Calu3 (cell line): ENCODE measurements at regions not wholly inside any gene's neighbourhood (a gene's known extent, or its start where the extent isn't known, plus 50 kb on each side); places are given as distances from the start of the nearest gene placed in this dataset.
A peak's percentile ranks its signal among the peaks of the same experiment; 100 is the strongest.

Experiments
- BruUV-seq: library from RNA; stranded (reverse); fragments of 400-500 nt; replicated peaks from 2 replicates; lab custom pipeline; 2021; lab: Mats Ljungman, UMichigan
- CTCF ChIA-PET: fragments of 300-600 bp; sonication (Branson Sonifier 250); formaldehyde crosslinking; loops from one replicate; lab custom pipeline; 2022; ENCODE audit warnings: antibody characterized with exemption; lab: Charles Lee
- DNase-seq: peaks from one replicate; pipeline ENCODE4 v3.0.0; 2022
- H3K27ac Mint-ChIP-seq: one replicate; pipeline ENCODE4 v1.8.0; 2022; ENCODE audit warnings: mixed read lengths; ENCODE audit not compliant: unreplicated experiment
- H3K27me3 Mint-ChIP-seq: one replicate; pipeline ENCODE4 v1.8.0; 2022; ENCODE audit warnings: mixed read lengths; ENCODE audit not compliant: unreplicated experiment
- H3K36me3 Mint-ChIP-seq: one replicate; pipeline ENCODE4 v1.8.0; 2022; ENCODE audit warnings: mild to moderate bottlenecking, moderate library complexity, mixed read lengths; ENCODE audit not compliant: insufficient read depth, unreplicated experiment
- H3K4me1 Mint-ChIP-seq: one replicate; pipeline ENCODE4 v1.8.0; 2022; ENCODE audit warnings: mild to moderate bottlenecking, low read depth, mixed read lengths; ENCODE audit not compliant: unreplicated experiment
- H3K4me3 Mint-ChIP-seq: one replicate; pipeline ENCODE4 v1.8.0; 2022; ENCODE audit warnings: mild to moderate bottlenecking, low read depth, moderate library complexity, mixed read lengths; ENCODE audit not compliant: unreplicated experiment
- H3K9me3 Mint-ChIP-seq: one replicate; pipeline ENCODE4 v1.8.0; 2022; ENCODE audit warnings: low read depth, mixed read lengths; ENCODE audit not compliant: unreplicated experiment
- intact Hi-C: fragments of 100-400 bp; cut with micrococcal nuclease; formaldehyde crosslinking; loops from one replicate; pipeline ENCODE4 v1.10.0; 2022; ENCODE audit not compliant: unreplicated experiment
- TF ChIP-seq, protein P1 (sequence below): fragments of 200-600 bp; IDR thresholded peaks from one replicate; pipeline ENCODE4 v1.8.0; 2022; ENCODE audit warnings: antibody characterized with exemption; ENCODE audit not compliant: unreplicated experiment

- TF ChIP-seq, protein P1, sequence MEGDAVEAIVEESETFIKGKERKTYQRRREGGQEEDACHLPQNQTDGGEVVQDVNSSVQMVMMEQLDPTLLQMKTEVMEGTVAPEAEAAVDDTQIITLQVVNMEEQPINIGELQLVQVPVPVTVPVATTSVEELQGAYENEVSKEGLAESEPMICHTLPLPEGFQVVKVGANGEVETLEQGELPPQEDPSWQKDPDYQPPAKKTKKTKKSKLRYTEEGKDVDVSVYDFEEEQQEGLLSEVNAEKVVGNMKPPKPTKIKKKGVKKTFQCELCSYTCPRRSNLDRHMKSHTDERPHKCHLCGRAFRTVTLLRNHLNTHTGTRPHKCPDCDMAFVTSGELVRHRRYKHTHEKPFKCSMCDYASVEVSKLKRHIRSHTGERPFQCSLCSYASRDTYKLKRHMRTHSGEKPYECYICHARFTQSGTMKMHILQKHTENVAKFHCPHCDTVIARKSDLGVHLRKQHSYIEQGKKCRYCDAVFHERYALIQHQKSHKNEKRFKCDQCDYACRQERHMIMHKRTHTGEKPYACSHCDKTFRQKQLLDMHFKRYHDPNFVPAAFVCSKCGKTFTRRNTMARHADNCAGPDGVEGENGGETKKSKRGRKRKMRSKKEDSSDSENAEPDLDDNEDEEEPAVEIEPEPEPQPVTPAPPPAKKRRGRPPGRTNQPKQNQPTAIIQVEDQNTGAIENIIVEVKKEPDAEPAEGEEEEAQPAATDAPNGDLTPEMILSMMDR, result no peak
- intact Hi-C loops, result no loop called here
- CTCF ChIA-PET, result no interaction called here
- DNase-seq, result no peak
- H3K9me3 Mint-ChIP-seq, result no peaks in the 10 kb centered on the region
- no peaks in the 10 kb centered on the region for H3K36me3 Mint-ChIP-seq
- H3K27ac Mint-ChIP-seq, result no peak overlapping the region
- H3K27me3 Mint-ChIP-seq, result no peaks in the 10 kb centered on the region
- no TSS peak for BruUV-seq
- H3K4me1 Mint-ChIP-seq, result no peaks in the 10 kb centered on the region
- no peak overlapping the region for H3K4me3 Mint-ChIP-seq
These were observed 167.2 kb upstream of the GOLIM4 start for GRCh38 chr3:168262887-168263286.

GRCh38 chr3:168260859-168261258 is 165.1 kb upstream of the GOLIM4 start:
- intact Hi-C loops, result no loop called here
- Mint-ChIP-seq H3K27me3 (no peaks in the 10 kb centered on the region), H3K4me1 (no peaks in the 10 kb centered on the region), H3K36me3 (no peaks in the 10 kb centered on the region), H3K4me3 (no peak overlapping the region), H3K9me3 (no peaks in the 10 kb centered on the region), H3K27ac (no peak overlapping the region)
- no TSS peak for BruUV-seq
- TF ChIP-seq, protein P1, result no peak
- no peak for DNase-seq
- CTCF ChIA-PET, result interaction anchor here (0.6 to 0.7 kb wide), 2 partner anchors 12 to 49 kb away, joined by 3 to 4 read pairs; no protein-coding TSS in a partner anchor

- CTCF ChIA-PET, result no interaction called here
- TF ChIP-seq, protein P1, result no peak
- DNase-seq, result no peak
- Mint-ChIP-seq H3K4me3 (no peak overlapping the region), H3K4me1 (peaks cover 17% of the 10 kb centered on the region), H3K36me3 (peaks cover 25% of the 10 kb centered on the region), H3K27ac (no peak overlapping the region), H3K9me3 (peaks cover 3% of the 10 kb centered on the region), H3K27me3 (peaks cover 12% of the 10 kb centered on the region)
- BruUV-seq, result no TSS peak
- intact Hi-C loops, result no loop called here
These were observed 155.6 kb upstream of the GOLIM4 start for GRCh38 chr3:168251371-168251770.

- no TSS peak for BruUV-seq
- Mint-ChIP-seq H3K4me1 (peaks cover 17% of the 10 kb centered on the region), H3K36me3 (peaks cover 25% of the 10 kb centered on the region), H3K4me3 (peak overlapping the region; percentile 90), H3K27ac (no peak overlapping the region), H3K27me3 (peaks cover 12% of the 10 kb centered on the region), H3K9me3 (peaks cover 3% of the 10 kb centered on the region)
- CTCF ChIA-PET, result interaction anchor here (0.8 to 2.1 kb wide), 5 partner anchors 12 to 369 kb away, joined by 3 to 11 read pairs (median 4); no protein-coding TSS in a partner anchor
- intact Hi-C loops, result no loop called here
- DNase-seq, result no peak
- TF ChIP-seq, protein P1, result no peak
These were observed 154.7 kb upstream of the GOLIM4 start for GRCh38 chr3:168250415-168250861.
